ENCODE measurements at regions not wholly inside any gene's neighbourhood (a gene's known extent, or its start where the extent isn't known, plus 50 kb on each side); places are given as distances from the start of the nearest gene placed in this dataset.

DNA sequence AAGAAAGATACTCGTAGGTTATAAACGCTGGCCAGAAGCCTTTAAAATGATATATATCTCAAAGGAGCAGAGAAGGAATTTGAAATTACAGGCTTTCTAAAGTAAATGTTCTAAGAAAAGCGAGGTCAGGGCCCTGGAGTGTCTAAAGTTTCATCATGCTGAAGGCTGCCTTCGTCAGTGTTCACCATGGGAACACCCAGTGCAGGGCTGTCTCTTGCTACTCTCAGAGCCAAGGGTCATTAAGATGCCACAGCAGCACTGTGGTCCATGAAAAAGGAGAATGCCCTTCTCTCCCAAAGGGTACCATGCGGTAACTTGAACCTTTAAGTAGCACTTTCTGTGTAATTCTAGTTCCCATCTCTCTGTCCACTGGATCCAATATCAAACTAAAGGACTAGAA is 174.5 kb upstream of the NWD2 start:
- TF ChIP-seq, protein P1, sequence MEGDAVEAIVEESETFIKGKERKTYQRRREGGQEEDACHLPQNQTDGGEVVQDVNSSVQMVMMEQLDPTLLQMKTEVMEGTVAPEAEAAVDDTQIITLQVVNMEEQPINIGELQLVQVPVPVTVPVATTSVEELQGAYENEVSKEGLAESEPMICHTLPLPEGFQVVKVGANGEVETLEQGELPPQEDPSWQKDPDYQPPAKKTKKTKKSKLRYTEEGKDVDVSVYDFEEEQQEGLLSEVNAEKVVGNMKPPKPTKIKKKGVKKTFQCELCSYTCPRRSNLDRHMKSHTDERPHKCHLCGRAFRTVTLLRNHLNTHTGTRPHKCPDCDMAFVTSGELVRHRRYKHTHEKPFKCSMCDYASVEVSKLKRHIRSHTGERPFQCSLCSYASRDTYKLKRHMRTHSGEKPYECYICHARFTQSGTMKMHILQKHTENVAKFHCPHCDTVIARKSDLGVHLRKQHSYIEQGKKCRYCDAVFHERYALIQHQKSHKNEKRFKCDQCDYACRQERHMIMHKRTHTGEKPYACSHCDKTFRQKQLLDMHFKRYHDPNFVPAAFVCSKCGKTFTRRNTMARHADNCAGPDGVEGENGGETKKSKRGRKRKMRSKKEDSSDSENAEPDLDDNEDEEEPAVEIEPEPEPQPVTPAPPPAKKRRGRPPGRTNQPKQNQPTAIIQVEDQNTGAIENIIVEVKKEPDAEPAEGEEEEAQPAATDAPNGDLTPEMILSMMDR (IDR thresholded peaks at IDR 0.05 in 4 of 5, conservative IDR thresholded peaks at IDR 0.05 in 1 of 5): no peak
- no peak for TF ChIP-seq POLR2A (IDR thresholded peaks at IDR 0.05)

Measured in gastrocnemius medialis (tissue), 4 donors.